NCI-H187 (cell line): ENCODE measurements at regions not wholly inside any gene's neighbourhood (a gene's known extent, or its start where the extent isn't known, plus 50 kb on each side); places are given as distances from the start of the nearest gene placed in this dataset.

ENCODE experiments used
- DNase-seq, 2 experiments: peaks; one replicate each; lab custom pipeline; 2025; lab: John Stamatoyannopoulos, UW

DNA sequence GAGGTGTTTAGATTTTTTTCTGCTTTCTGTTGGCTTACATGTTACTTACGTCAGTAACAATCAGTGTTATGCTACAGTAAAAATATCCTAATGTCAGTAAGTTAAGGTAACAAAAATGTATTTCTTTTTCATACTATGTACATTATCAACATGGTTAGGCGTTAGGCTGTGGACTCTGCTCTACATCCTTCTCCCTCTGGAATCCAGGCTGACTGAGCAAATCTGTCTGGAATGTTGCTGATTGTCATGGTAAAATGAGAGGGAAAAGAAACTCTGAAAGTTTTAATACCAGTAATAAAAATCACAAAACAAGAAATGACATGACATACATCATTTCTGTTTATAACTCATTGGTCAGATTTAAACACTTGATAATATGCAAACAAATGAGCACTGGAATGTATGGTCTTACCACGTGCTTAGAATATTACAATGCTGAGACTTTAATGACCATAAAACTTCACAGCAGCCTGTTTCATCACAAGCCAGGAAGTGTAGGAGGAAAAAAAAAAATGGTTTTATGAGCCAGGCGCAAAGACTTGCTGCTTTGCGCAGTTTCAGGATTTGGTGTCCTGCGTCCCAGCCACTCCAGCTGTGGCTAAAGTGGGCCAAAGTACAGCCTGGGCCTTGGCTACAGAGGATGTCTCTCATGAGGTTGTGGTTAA, 252.4 kb downstream of the FSIP2 start:
- DNase-seq, result no peak

DNA sequence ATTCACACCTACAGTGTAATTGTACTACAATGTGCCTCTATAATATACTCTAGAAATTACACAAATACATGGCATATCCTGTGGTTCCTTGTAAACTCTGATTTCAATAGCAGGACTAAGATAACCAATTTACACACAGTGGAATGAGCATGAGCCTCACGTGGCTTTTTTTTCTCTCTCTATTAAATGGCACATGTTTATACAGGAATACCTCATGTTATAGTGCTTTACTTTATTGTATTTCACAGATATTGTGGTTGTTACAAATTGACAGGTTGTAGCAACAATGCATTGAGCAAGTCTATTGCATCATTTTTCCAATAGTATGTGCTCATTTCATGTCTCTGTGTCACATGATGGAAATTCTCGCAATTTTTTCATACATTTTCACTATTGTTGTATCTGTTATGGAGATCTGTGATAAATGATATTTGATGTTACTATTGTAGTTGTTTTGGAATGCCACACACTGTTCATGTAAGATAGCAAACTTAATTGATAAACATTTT, 260.0 kb downstream of the FSIP2 start:
- DNase-seq, result no peak

DNA sequence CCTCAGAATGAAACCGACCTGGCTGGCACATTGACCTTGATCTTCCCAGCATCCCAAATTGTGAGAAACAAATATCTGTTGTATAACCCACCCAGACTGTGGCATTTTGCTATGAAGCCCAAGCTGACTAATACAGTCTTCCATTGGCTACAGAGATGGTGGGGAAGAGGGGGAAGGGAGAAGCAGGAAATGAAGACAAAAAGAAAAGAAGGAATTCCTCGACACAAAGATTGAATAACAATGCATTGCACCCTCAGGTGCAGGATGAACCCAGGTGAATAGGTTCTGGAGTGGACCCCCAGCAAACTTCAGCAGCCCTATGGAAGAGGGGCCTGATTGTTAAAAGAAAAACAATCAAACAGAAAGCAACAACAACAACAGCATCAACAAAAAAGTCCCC, 270.7 kb downstream of the FSIP2 start:
- DNase-seq, result no peak

DNA sequence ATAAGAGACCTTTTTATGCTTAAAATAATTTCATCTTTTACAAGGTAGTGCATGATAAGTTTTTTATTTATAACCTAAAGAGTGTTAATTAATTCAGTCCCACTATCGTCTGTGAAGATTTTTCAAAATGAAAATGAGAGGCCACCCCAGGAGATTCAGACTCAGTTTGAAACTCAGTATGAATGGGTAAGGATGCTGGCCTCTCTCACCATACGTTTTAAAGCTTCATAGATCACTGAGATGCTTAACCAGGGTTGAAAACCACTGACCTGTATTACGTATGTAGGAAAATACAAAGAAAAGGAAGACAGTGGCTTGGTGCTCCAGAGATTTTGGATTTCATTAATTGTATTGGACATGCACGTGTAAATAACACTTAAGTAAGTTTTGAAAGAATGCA, 278.7 kb downstream of the FSIP2 start:
- no peak for DNase-seq

DNA sequence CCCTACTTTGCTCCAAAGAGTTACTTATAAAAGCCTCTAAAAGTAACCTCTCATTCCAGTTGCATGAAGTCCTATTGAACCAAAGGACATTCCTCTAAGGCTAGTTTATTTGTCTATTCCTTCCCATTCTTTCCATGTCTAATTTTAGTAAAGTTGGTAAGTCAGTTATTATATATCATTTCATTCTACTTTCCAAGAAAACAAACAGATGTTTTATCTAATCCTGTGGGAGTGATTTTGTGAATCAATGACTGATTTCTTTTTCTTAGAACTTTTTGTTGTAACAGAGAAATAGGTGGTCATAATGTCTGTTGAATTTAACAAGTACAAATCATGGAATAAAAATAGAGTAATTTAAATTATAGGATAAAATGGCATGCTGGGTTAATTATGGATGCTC, 286.3 kb downstream of the FSIP2 start:
- DNase-seq, result no peak

DNA sequence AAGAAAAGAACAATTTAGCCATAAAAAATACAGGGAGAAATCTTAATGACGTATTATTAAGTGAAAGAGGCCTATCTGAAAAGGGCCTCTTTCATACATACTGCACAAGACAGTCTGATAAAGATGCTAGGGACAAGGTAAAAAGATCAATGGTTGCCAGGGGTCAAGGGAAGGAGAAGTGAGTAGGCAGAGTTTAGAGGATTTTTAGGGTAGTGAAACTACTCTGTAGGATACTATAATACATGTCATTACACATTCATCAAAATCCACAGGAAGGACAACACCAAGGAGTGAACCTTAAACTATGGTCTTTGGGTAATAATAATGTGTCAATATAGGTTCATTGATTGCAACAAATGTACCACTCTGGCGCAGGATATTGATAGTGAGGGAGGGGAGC, 289.3 kb downstream of the FSIP2 start:
- no peak for DNase-seq

DNA sequence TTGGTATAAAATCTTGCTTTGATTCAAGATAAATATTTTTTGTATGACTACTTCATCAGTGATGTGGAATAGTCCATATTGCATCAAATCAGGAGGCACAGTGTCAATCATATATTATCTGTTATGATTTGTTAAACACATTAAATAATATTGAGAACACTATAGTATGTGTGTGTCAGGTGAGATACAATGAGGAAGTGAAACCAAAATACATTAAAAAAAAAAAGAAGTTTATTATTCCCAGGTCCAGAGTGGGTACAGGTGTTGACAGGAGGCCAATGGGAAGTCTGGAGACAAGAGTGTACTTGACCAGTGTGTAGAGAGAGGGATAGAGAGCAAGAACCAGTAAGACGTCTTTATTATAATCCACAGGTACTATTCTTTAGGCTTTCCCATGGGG, 292.6 kb downstream of the FSIP2 start:
- DNase-seq, result no peak

DNA sequence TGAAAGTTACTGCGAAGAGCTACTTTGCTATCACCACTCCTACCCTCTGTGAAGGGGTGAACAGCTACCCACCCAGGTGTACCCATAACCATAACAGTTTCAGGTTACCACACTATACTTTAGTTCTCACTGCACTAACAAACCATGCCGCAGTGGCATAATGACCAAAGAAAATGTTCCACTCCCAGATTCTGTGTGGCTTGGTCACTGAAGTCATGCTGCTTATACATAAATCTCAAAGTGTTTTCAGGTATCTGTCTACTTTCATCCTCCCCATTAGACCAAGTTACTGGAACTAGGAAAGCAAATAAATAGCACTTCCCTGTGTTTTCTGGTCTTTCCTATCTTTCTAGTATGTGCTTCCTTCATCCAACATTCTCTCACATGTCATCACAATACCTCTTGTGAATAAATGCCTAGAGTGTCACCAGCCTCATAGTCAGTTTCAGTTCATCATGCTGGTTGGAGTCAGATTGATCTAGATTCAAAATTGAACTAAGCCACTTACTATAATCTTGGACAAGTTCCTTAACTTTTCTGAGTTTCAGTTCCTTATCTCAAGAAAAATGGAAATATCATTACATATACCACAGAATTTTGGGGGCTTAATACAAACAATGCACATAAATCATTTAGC, 293.6 kb downstream of the FSIP2 start:
- no peak for DNase-seq

DNA sequence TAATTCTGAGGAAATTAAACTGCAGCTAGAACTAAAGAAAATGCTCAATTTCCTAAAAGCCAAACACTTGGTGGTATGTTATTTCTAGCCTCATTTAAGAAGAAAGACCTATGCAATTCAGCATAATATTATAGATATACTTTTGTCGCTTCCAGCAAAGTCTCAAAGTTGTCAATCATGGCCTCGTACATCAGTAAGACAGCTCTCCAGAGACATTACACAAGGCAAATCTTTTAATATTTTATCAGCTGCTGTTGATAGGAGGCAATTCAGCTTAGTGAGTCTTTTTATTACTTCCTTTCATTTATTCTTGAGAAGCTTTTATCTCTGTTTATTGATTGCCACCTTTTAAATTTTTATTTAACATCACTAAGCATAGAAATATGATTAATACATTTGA, 294.3 kb downstream of the FSIP2 start:
- no peak for DNase-seq

DNA sequence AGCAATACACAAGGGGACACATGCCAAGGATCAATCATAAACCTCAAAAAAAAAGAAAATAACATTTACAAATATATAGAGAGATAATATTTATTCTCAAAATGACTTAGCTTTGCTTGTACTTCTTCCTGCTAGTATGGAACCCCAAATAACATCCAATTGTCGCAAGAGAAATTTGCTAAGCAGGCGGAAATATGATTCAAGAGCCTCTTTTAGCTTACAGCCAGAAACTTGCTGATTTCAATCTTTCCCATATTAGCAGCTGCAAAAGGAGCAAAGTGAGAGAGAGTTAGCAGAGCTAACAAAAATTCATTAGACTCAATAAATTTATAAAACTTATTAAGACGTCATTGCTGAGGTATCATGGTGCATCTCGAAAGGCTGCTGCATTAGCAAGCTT, 294.9 kb downstream of the FSIP2 start:
- no peak for DNase-seq

DNA sequence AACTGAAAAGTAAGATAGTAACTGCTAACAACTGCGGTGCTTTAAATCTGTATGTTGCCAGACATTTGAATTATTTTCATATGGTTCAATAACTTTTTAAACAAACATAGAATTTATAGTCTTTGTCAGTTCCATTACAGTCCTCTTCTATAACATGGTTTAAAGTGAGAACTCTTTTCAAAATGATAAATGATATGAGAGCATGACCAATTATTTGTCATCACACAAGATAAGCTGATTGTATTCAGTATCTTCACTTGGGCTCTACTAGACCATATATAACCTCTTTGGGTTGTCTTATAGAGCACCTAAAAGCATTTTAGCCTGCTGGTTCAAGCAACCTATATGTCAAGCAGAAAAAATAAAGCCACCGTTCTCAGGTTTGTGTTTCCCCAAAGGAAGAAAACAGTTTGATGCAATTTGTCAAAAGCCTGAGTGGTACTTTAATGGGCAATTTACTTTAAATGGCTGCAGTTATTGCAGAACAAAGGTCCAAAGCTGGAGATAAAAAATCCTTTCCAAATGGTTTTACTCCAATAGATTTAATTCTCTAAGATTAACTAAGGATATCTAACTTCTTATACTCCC, 298.4 kb downstream of the FSIP2 start:
- DNase-seq, result peak; percentile 8 to 59

DNA sequence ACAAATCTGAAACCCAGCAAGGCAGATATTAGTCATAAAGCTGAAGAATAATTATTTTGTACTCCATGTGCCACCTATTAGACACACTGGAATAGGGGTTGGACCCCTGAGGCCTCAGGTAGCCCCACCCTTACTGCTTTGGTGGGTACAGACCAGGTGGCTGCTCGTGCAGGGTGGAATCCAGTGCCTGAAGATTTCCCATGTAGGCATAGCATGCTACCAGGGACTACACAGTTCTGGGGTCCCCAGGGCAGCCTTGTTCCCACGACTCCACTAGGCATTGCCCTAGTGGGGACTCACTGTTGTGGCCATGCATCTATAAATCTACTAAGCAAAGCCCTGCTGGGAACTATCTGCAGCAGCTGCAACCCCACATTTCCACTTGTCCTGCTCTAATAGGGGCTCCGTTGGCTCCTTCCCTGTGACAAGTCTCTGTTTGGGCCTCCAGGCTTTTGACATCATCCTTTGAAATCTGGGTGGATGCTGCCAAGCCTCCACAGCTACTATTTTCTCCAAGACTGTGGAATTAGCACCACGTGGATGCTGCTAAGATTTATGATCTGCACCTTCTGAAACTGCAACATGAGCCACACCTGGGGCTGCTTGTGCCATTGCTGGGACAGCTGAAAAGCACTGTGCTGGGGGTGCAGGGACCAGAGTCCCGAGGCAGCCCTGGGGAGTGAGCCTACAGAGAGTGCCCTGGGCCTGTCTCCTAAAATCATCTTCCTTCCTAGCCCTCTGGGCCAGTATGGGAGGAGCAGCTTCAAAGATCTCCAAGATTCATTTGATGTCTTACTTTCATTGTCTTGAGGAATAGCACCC, 303.8 kb downstream of the FSIP2 start:
- DNase-seq, result no peak

DNA sequence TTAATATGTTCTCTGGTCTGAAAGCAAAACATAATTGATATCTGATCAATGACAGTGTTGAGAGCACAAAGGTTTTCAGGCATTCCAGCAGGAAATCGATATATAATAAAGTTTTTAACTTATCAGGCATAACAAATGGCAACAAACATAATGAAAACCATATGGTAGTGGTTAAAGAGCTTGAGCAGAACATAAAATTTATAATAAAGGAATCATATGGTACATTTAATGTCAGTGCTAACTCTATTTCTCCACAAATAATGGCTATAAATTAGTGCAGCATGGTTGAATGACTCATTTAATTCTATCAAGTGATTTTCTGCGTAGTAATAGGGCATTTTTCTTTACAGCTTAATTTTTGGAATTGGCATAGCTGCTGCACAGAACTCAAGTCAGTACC, 306.2 kb downstream of the FSIP2 start:
- DNase-seq, result no peak

DNA sequence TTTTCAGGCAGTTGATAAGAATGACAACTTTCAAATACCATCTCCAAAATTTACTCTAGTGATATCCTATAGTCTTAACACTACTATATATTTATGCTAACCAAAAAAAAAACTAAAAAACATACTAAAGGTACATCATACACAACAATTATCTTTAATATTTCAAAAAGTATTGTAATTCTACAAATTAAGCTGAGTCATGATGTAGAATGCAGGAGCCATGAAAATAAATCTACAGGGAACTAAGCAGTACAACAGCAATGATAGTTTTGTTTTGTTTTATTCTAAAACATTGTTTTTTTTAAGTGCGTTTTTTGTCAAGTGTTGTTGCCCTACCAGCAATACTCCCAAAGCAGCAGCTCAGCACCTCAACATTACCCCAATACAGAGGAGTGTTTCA, 314.3 kb downstream of the FSIP2 start:
- no peak for DNase-seq

DNA sequence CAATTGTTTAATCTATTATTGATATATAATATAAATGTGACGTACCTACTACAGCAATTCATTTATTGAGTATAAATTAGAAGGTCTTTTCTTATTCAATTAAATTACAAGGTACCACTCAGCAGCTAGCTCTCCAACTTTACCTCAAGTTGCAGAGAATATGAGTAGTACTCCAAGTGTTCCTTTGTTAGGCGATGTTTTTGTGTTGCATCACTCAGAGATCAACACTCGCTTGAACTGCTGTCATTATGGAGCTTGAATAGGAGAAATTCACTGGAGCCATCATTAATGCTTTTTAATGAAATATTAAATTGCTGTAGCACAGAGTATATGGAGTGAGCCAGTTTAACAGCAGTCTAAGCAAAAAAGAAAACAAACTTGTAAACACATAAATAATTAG, 320.0 kb downstream of the FSIP2 start:
- no peak for DNase-seq

DNA sequence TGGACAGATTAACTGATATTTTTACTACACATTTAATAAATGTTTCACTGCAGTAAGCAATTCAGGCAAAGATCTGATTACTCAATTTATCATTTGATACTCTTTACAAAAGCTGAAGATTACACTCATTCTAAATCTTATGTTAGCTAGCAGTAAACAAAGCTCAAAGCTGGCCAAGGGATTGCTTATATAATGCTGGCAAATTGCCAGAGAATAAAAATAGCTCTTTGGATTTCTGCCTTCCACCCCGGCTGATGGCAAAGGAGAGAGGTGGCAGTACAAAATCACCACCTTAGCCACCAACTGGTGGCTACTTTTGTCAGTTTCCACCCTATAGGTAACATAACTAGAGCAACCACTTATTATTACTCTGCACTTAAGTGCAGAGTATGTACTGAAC, 320.5 kb downstream of the FSIP2 start:
- no peak for DNase-seq

DNA sequence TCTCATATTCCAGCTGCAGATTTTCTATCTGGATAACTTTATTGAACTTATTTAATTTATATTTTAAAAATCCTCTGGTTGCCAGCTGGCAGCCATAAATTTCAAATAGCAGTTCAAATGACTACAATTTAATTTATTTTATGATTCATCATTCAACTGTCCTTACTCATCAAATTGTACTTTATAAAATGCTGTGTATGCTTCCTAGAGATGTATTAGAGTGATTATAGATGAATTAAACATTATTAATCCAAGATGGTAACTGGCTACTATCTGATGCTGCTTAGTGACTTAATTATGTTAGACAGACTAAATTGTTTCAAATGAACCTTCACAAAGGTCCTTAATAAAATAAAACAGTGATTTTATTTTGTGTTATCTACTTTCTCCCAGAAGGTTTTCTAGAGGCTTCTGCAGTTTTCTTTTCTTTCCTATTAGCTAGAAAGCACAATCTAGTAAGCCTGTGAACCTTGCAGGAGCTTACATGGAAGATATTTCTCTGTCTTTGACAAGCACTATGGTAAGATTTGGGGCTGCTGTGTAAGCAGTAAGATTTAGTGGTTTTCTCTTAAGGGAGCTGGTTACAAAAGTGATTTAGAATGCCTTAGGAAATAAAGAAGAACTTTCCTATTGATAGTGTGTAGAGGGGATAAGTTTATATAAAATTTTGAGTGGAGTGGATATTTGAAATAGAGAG, 322.3 kb downstream of the FSIP2 start:
- DNase-seq, result no peak

DNA sequence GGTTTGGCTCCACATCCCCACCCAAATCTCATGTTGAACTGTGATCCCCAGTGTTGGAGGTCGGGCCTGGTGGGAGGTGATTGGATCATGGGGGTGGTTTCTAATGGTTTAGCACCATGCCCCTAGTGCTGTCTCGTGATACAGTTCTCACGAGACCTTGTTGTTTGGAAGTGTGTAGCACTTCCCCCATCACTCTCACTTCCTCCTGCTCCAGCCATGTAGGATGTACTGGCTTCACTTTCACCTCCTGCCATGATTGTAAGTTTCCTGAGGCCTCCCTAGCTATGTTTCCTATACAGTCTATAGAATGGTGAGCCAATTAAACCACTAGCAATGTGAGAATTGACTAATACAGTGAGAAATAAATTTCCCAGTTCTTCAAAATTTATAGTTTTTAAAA, 325.9 kb downstream of the FSIP2 start:
- no peak for DNase-seq

DNA sequence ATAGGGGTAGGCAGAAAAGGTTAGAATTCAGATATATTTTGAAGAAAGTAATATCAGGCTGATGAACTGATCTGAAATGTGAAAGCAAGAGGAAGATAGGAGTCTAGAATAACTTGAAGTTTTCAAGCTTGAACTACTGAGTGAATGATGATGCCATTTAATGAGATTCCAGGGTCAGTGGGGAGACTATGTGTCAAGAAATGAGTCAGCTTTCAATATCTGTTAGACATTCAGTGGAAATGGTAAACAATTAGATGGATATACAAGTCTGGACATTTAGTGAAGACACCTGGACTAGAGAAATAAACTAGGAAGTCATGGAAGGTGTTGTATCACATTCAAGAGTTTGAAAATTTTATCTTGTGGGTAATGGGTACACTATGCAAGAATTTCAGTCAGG, 326.9 kb downstream of the FSIP2 start:
- no peak for DNase-seq

DNA sequence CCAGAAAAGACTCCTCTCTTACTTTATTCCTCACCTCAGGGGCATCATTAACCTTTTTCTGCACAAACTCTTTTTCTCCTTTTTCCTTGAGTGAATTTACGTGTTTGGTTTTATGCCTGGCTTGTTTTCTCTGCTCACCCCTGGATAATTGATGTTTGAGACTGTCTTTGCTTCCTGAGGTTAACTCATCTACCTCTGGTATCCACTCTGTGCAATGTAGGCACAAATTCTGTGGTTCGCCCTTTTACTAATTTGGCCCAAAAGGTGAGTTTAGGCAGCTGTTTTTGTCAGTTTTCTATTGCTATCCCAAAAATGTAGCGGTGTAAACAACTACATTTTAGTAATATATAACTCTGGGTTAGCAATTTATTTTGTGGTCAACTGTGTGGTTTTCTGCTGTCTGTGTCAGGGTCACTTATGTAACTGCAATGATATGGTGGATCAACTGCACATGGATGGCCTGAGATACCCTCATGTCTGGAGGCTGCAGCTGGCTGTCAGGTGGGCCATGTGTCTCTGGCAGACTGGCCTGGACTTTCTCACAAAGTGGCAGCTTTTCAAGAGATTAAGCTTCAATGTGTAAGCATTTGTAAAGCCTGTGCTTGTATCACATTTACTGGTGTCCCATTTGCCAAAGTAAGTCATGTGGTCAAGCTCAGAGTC, 329.7 kb downstream of the FSIP2 start:
- DNase-seq, result no peak

DNA sequence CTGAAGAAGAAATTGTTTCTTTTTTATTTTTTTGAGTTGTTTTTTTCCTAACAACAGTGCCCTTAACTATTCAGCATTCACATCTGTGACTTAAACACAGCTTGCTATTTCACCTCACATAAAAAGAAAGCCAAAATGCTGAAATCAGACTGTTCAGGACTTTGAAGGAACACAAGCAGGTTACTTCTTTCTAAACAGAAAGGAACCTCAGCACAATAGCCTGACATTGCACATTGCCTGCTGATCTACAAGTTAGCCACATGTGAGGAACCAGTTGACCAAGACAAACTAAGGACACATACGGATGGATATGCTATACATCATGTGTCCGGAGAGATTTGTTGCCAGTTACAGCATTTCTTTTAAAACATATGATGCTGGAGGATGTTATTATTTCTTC, 331.1 kb downstream of the FSIP2 start:
- no peak for DNase-seq

DNA sequence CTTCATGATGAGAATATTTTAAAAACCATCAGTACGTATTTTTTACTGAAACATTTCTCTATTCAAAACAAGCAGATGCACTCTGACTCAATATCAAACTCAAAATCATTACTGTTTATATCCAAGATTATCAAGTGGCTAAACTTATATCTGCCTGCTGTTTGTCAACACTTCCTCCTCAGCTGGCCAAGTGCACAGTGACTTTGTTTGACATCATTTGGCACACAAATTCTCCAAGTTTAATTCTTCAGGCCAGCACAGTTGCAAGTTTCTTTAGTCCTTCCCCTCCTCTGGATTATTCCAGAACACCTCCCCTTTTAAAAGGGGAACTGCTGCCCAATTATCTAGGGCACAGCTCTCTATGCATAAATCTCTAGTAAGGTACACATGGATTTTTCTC, 346.6 kb downstream of the FSIP2 start:
- no peak for DNase-seq
